ENCODE measurements at regions not wholly inside any gene's neighbourhood (a gene's known extent, or its start where the extent isn't known, plus 50 kb on each side); places are given as distances from the start of the nearest gene placed in this dataset.

- TF ChIP-seq CTCF (IDR thresholded peaks at IDR 0.05; ENCODE audit: control extremely low read depth in 1 of 3, insufficient read depth in 1 of 3, low read depth in 1 of 3, low read length in 3 of 3), result no peak
- TF ChIP-seq BACH1 (IDR thresholded peaks at IDR 0.05; ENCODE audit: low read length), result no peak
- TF ChIP-seq SUZ12 (IDR thresholded peaks at IDR 0.05; ENCODE audit: low read length), result no peak
- TF ChIP-seq ATF2 (IDR thresholded peaks at IDR 0.05; ENCODE audit: low read length), result no peak
- no peak for TF ChIP-seq ZNF274 (IDR thresholded peaks at IDR 0.05; ENCODE audit: borderline replicate concordance, extremely low read depth, low read length)
- no peak for TF ChIP-seq POLR2A (IDR thresholded peaks at IDR 0.05; ENCODE audit: control extremely low read depth in 1 of 2, low read depth in 2 of 2, low read length in 2 of 2)
- no peak for TF ChIP-seq POLR2AphosphoS5 (IDR thresholded peaks at IDR 0.05; ENCODE audit: low read depth, low read length)
- TF ChIP-seq JUND (IDR thresholded peaks at IDR 0.05; ENCODE audit: low read length), result no peak
Measured at GRCh38 chr2:56107502-56108220, 76.1 kb upstream of the CCDC85A start.

Data from H1 (cell line).